Neuron (in vitro differentiated cells): ENCODE measurements at regions not wholly inside any gene's neighbourhood (a gene's known extent, or its start where the extent isn't known, plus 50 kb on each side); places are given as distances from the start of the nearest gene placed in this dataset.

ENCODE experiments used
- H2AFZ ChIP-seq: one replicate; pipeline ENCODE4 v1.6.1; 2013; ENCODE audit warnings: low read depth, mild to moderate bottlenecking, inconsistent platforms, low read length, moderate library complexity
- H3K27me3 ChIP-seq: one replicate; pipeline ENCODE4 v1.6.1; 2013; ENCODE audit warnings: low read length; ENCODE audit not compliant: insufficient read depth
- H3K36me3 ChIP-seq: one replicate; pipeline ENCODE4 v1.6.1; 2013; ENCODE audit warnings: low read length; ENCODE audit not compliant: insufficient read depth
- H3K4me1 ChIP-seq: one replicate; pipeline ENCODE4 v1.6.1; 2013; ENCODE audit warnings: low read length; ENCODE audit not compliant: insufficient read depth
- H3K4me3 ChIP-seq: 2 replicates; pipeline ENCODE4 v1.5.1; 2013; ENCODE audit warnings: mild to moderate bottlenecking, low read length, moderate library complexity
- H3K9me3 ChIP-seq: one replicate; pipeline ENCODE4 v1.6.1; 2013; ENCODE audit warnings: low read length

GRCh38 chr20:40774252-40774651 is 85.2 kb upstream of the MAFB start:
- H3K9me3 ChIP-seq, result no peaks in the 10 kb centered on the region
- H3K27me3 ChIP-seq, result no peaks in the 10 kb centered on the region
- H2AFZ ChIP-seq, result no peak overlapping the region
- no peaks in the 10 kb centered on the region for H3K36me3 ChIP-seq
- no peak overlapping the region for H3K4me3 ChIP-seq
- H3K4me1 ChIP-seq, result no peaks in the 10 kb centered on the region

DNA sequence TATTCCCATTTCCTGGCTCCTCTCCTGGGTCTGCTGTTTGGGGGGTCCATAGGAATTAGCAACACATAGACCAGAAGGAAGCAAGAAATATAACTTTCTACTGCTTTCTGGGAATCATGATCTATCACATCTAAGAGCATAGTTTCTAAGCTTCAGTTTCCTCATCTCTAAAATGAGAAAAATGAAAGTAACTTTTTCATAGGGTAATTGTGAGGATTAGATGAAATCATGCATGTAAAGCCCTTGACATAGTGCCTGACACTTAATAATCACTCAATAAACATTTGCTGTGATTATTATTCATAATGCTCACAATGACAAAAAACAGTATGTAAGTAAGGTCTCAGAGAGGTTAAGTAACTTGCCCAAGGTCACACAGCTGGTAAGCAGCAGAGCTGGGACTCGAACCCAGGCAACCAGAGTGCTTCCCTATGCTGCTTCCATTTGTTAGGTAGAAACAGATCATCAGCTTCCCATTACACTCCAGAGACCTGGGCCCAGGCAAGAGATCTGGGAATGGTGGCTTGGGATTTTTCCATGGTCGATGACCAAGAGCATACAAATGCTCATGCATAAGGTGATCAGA is 86.6 kb upstream of the MAFB start:
- H3K36me3 ChIP-seq, result no peaks in the 10 kb centered on the region
- no peak overlapping the region for H2AFZ ChIP-seq
- no peak overlapping the region for H3K4me3 ChIP-seq
- no peaks in the 10 kb centered on the region for H3K4me1 ChIP-seq
- no peaks in the 10 kb centered on the region for H3K27me3 ChIP-seq
- H3K9me3 ChIP-seq, result no peaks in the 10 kb centered on the region

GRCh38 chr20:40776466-40777457 is 87.7 kb upstream of the MAFB start:
- Histone ChIP-seq H3K4me1 (no peaks in the 10 kb centered on the region), H2AFZ (no peak overlapping the region), H3K36me3 (no peaks in the 10 kb centered on the region), H3K27me3 (no peaks in the 10 kb centered on the region), H3K9me3 (no peaks in the 10 kb centered on the region), H3K4me3 (no peak overlapping the region)

DNA sequence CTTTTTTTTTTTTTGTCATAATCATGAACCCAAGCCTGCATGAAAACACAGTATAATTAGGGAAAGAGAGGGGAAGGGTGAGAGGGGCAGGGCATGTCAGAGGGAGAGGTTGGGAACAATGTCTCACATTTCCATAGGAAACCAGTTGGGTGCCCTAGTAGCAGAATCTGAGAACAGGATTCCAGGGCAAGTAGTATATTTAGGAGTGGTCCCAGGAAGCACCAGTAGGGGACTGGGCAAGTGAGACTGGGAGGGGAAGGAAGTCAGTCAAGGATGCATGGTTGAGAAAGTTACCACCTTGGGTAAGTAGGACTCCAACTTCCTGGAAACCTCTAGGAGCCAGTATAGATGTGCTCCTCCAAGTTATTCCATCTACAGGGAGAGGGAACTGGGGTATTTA is 88.6 kb upstream of the MAFB start:
- Histone ChIP-seq H3K27me3 (no peaks in the 10 kb centered on the region), H3K36me3 (no peaks in the 10 kb centered on the region), H3K4me1 (no peaks in the 10 kb centered on the region), H3K9me3 (no peaks in the 10 kb centered on the region), H2AFZ (no peak overlapping the region), H3K4me3 (no peak overlapping the region)

- Histone ChIP-seq H3K36me3 (no peaks in the 10 kb centered on the region), H3K4me3 (no peak overlapping the region), H3K27me3 (no peaks in the 10 kb centered on the region), H3K4me1 (no peaks in the 10 kb centered on the region), H3K9me3 (no peaks in the 10 kb centered on the region), H2AFZ (no peak overlapping the region)
Measured at GRCh38 chr20:40778894-40779496, 90.0 kb upstream of the MAFB start.

DNA sequence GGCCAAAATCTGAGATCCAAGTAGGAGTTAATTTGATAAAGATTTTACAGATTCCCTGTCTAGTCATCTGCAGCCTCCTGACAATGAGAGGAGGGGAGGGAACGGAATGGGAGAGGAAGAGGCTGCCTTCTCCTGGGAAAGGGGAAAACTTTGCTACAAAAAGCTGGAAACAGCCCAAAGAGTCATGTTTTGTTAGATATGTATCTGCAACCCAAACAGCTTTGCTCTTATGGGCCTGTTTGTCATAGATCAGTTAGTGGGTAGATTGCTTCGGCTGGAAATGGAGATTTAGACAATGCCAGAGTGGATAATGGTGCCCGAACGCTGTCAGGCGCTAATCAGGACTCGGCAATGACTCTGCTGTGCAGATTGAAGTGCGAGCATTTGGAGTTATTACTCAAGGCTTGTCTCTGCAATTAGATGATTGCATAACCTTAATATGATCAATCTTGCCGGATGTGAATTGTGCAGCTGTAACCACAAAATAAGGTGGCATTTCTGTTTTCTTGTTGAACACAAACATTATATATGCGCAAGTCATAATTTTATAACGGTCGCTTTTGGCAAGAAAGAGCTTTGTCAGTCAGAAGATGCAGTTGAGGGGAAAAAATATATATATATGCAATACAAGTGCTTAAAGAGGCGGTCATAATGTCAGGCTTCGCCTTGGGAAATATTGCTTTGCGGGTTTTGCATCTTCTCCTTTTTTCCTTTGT is 92.4 kb upstream of the MAFB start:
- Histone ChIP-seq H3K9me3 (no peaks in the 10 kb centered on the region), H3K4me3 (no peak overlapping the region), H3K36me3 (no peaks in the 10 kb centered on the region), H3K27me3 (no peaks in the 10 kb centered on the region), H2AFZ (no peak overlapping the region), H3K4me1 (no peaks in the 10 kb centered on the region)

GRCh38 chr20:40782043-40782368 is 93.0 kb upstream of the MAFB start:
- Histone ChIP-seq H3K36me3 (no peaks in the 10 kb centered on the region), H3K4me1 (no peaks in the 10 kb centered on the region), H2AFZ (no peak overlapping the region), H3K4me3 (no peak overlapping the region), H3K27me3 (no peaks in the 10 kb centered on the region), H3K9me3 (no peaks in the 10 kb centered on the region)

DNA sequence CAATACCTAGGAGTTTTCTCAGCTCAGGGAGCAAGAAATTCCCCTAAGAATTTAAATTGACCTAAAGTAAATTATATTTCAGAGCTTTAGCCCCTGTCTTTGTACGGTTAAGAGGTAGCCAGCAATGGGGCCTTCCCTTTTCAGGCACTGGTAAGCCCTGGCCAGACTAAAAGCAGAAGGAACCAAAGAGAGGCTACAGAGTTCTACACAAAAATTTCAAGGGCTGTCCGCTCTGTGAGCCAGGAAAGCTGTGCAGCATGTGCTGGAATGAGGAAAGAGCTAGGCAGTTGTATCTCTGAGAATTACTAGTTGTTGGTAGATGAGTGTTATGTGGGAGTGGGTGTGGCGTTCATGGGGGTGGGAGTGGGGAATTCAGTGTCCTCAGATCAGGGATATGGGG is 96.3 kb upstream of the MAFB start:
- no peak overlapping the region for H3K4me3 ChIP-seq
- no peaks in the 10 kb centered on the region for H3K36me3 ChIP-seq
- H2AFZ ChIP-seq, result no peak overlapping the region
- H3K9me3 ChIP-seq, result no peaks in the 10 kb centered on the region
- peaks cover 2% of the 10 kb centered on the region for H3K27me3 ChIP-seq
- H3K4me1 ChIP-seq, result no peaks in the 10 kb centered on the region

DNA sequence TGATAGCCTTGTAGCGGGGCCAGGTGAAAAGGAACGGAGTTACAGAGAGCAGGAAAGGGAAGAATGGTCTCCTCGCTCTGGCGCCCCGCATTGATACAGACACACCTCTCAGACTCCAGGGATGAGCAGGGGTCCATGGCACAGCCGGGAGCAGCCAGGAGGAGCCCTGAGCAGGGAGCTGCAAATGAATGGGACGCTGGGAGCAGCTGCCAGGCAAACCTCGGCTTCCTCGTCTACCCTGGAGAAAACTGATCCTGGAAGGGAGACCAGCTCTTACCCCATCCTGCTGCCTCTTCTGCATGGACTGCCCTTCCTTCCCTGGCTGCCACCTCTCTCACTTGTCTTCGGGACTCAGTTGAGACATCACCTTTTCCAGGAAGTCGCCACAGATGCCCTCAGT is 97.3 kb upstream of the MAFB start:
- Histone ChIP-seq H2AFZ (no peak overlapping the region), H3K4me1 (no peaks in the 10 kb centered on the region), H3K36me3 (no peaks in the 10 kb centered on the region), H3K27me3 (peaks cover 2% of the 10 kb centered on the region), H3K9me3 (no peaks in the 10 kb centered on the region), H3K4me3 (no peak overlapping the region)

DNA sequence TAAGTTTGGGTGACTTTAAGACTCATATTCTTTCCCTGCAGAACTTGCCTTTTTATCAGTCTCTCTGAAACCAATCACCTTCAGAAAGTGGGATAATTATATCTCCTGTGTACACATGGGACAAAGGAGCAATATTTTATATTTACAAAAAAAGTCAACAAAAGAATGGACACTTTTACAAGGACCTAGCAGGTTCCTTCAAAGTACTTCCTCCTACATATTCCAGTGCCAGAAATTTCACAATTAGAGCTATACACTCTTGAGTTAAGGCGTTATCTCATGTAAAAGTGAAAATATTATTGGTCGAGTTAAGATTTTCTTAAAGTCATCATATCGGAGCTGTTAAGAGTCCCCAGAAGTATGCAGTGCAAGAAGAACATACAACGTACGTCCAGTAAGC is 98.9 kb upstream of the MAFB start:
- H3K27me3 ChIP-seq, result peaks cover 2% of the 10 kb centered on the region
- H3K4me1 ChIP-seq, result no peaks in the 10 kb centered on the region
- no peaks in the 10 kb centered on the region for H3K9me3 ChIP-seq
- H3K36me3 ChIP-seq, result no peaks in the 10 kb centered on the region
- no peak overlapping the region for H2AFZ ChIP-seq
- no peak overlapping the region for H3K4me3 ChIP-seq

GRCh38 chr20:40797425-40797824 is 108.4 kb upstream of the MAFB start:
- Histone ChIP-seq H3K4me1 (no peaks in the 10 kb centered on the region), H2AFZ (no peak overlapping the region), H3K36me3 (no peaks in the 10 kb centered on the region), H3K9me3 (no peaks in the 10 kb centered on the region), H3K27me3 (no peaks in the 10 kb centered on the region), H3K4me3 (no peak overlapping the region)

DNA sequence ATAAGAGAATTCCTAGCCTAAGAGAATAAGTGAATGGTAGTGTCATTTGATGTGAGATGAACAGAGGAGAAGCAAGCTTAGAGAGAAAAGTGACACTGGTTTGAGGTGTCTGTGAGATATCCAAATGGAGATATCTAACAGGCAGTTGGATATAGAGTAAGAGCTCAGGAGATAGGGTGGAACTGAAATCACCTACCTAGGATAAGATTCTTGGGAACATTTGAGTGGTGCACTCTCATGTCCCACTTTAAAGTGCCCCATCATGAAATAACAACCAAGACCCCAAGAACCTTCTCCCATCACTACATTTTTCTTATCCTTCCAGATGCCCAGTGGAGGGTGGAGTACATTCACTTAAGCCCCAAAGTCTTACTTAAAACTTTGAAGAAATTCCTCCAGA is 109.0 kb upstream of the MAFB start:
- Histone ChIP-seq H3K27me3 (no peaks in the 10 kb centered on the region), H2AFZ (no peak overlapping the region), H3K4me3 (no peak overlapping the region), H3K4me1 (no peaks in the 10 kb centered on the region), H3K36me3 (no peaks in the 10 kb centered on the region), H3K9me3 (no peaks in the 10 kb centered on the region)

DNA sequence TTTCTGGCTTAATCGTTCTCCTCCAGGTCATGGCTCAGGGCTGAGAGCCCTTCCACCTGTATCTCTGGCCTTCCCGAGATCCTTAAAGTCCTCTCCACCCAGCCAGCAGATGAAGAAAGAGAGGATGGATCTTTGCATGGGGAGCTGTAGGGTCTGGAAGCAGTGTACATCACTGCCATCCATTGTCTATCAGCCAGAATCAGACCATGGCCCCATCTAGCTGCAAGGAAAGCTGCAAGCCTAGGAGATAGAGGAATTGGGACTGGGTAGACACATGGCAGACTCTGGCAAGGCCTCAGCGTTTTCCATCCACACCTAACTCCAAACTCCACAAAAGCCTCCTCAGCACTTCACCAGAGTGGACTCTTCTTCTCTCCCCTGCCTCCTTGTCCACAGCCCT is 113.8 kb upstream of the MAFB start:
- Histone ChIP-seq H3K9me3 (no peaks in the 10 kb centered on the region), H3K27me3 (peaks cover 7% of the 10 kb centered on the region), H3K4me1 (no peaks in the 10 kb centered on the region), H3K36me3 (no peaks in the 10 kb centered on the region), H2AFZ (no peak overlapping the region), H3K4me3 (no peak overlapping the region)
